HG03571 (cell line): ENCODE measurements at regions not wholly inside any gene's neighbourhood (a gene's known extent, or its start where the extent isn't known, plus 50 kb on each side); places are given as distances from the start of the nearest gene placed in this dataset.

Source experiments
- ATAC-seq: cut with Tn5 transposase; IDR thresholded peaks from one replicate; pipeline ENCODE4 v1.9.1; 2021; ENCODE audit not compliant: unreplicated experiment

GRCh38 chr9:80359941-80360881, 788.4 kb downstream of the TLE4 start:
- no peak for ATAC-seq

DNA sequence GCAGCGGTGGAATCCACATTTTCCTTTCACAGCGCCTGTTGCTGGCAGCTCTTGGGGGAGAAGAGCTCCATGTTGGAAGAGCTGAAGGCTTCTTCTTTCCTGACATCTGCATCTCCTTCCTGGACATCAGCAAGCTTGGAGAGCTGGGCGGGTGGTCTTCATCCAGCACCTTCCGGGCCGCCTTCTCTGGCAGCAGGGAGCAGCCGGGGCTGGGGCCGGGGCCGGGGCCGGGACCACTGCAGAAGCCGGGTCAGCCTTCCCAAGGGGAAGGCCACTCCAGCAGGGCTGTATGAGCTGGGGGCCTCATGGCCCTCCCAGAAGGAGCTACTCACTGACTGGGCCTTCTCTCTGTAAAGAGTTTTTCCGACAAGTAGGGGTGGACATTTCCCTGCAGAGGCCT, 787.5 kb downstream of the TLE4 start:
- no peak for ATAC-seq

- no peak for ATAC-seq
Measured at GRCh38 chr9:80352967-80353366, 781.2 kb downstream of the TLE4 start.

- no peak for ATAC-seq
Measured at GRCh38 chr9:80351612-80352011, 779.8 kb downstream of the TLE4 start.

- no peak for ATAC-seq
Measured at GRCh38 chr9:80326105-80326504, 754.3 kb downstream of the TLE4 start.

DNA sequence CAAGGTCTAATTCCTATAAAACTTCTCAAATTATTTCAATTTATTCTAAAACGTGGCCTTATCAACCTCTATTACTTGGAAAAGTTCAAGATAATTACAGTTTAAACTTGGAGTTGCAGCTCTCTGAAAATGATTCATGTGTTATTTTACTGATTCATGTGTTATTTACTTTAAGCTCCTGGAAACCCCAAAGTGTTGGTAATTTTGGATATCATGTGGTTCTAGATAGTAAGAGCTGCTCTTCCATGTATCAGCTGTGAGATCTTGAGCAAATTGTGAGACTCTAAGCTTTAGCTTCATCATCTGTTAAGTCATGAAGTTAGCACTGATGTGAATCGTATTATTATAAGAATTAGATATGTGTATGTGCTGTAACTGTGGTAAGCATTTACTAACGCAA, 749.2 kb downstream of the TLE4 start:
- no peak for ATAC-seq

GRCh38 chr9:80320480-80320879, 748.7 kb downstream of the TLE4 start:
- ATAC-seq = no peak

DNA sequence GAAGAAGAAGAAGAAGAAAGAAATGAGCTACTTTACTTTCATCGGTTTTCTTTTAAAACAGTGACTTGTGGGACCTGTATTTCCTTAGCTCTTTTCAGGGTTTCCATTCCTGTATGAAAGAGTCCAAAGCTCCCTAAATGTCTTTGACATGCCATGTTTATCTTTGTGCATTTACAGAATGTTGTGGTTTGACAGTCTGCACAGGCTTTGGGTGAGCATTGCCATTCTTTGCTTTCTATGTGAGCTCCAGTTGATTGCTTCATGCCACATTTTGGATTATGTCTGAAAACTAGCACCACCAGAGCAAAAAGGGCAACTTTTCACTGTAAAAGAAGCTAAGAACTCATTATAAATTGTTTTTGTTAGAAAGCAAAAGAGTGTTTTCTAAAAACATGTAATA, 733.4 kb downstream of the TLE4 start:
- ATAC-seq = no peak

GRCh38 chr9:80294955-80295354, 723.2 kb downstream of the TLE4 start:
- ATAC-seq = no peak

DNA sequence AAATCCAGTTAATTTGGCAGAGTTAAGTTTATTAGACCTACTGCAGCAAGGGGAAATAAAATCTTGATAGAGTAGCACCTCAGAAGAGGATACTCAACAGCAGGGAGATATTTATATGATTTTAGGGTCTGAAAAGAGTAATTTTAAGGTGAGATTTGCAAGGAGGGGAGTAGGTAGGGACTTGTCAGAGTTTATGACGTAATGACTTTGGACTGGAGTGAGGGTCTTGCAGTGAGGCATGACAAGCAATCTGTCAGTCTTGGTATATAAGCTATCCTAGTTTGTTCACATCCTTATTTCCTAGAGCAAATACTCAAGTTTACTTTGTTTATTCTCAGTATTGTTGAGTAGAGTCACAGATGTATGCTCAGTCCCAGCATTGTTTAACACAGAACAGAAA, 722.6 kb downstream of the TLE4 start:
- ATAC-seq = no peak

- no peak for ATAC-seq
Measured at GRCh38 chr9:80292231-80292630, 720.5 kb downstream of the TLE4 start.

- no peak for ATAC-seq
Measured at GRCh38 chr9:80285326-80285725, 713.6 kb downstream of the TLE4 start.

GRCh38 chr9:80282766-80283165, 711.0 kb downstream of the TLE4 start:
- ATAC-seq = no peak

GRCh38 chr9:80259079-80259478, 687.3 kb downstream of the TLE4 start:
- ATAC-seq = no peak

GRCh38 chr9:80251778-80252177, 680.0 kb downstream of the TLE4 start:
- ATAC-seq = no peak

DNA sequence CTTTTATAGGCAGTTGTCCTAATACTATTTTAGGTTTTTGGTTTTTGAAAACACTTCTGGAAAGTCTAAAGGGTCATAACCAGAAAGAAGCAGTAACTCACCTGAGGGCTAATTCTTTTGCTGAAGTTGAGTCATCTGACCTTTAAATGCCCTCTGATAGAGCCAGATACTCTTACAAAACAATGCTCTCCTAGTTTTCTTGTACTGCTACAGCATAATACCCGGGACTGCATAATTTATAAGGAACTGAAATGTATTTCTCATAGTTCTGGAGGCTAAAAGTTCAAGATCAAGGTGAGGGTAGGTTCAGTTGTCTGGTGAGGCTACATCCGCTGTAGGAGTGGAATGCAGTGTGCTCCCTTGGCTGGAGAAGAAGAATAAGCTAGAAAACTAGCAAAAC, 670.3 kb downstream of the TLE4 start:
- no peak for ATAC-seq

DNA sequence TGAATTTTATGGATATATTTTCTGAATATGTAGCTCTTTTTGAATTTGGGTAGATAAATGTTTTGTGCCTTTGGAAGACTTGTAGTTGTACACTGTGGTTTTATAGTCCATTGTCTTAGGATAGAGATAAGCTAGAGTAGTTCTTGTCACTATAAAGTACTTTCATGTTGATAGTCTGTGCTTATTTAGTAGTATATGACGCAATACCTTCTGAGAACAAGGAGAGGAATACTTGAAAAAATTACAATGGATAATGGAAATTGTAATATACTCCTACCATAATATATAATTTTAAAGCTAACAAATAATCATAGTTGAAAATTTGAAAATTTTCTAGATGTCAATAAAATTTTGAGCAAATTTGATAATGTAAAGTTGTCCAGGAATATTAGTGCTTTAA, 664.0 kb downstream of the TLE4 start:
- no peak for ATAC-seq

DNA sequence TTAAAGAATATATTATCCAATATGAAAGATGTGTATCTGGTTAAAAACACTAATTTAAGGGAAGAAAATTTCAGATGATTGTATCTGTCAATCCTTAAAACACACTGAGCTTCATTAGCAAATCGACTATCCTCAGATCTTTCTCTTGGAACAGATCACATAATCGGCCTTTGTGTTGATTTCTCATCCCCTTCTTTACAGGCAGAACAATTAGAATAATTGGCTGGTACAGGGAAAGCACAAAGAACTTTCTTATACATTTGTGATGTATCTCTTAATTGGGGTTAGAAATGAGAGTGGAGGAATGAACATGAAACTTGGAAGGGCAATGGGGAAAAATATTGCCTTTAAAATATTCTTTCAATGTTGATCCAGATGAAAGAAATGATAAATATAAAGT, 662.1 kb downstream of the TLE4 start:
- no peak for ATAC-seq

DNA sequence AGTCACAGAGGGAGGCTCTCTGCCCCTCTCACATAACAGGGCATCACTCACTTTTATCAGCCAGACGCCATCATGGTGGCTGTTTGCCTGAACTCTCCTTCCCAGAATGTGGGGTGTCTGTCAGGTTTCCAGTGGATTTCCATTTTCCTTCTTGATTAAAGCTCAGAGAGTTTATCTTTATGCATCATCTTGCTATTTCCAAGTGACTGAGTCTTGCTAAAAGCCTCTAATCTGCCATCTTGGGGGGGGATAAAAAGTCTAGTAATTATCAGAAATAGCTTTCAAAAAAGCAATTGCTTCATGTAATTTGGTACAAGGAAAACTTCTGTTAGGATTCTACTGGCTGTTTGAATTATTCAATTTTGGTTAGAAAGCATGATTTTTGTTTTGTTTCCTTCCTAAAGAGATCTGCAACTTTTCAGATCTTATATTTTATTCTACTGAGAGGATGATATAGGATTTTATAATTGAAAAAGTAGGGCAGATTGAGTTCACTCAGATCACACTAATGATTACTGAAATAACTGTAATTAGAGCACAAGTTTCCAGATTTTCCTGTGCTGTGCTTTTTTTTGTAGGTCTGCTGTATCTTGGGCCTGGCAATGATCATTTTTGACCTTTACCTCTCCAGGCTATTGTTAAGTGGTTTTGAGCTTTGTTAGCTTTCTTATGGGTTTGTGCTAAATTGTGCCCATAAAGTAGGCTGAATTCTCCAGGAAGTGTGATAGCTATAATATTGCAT, 661.5 kb downstream of the TLE4 start:
- ATAC-seq = no peak

- ATAC-seq = no peak
Measured at GRCh38 chr9:80231318-80232236, 659.8 kb downstream of the TLE4 start.

GRCh38 chr9:80223897-80224296, 652.1 kb downstream of the TLE4 start:
- no peak for ATAC-seq
